HEK293 (cell line): ENCODE measurements at regions not wholly inside any gene's neighbourhood (a gene's known extent, or its start where the extent isn't known, plus 50 kb on each side); places are given as distances from the start of the nearest gene placed in this dataset.

Experiments used
- CTCF ChIA-PET: fragments of 350-600 bp; formaldehyde crosslinking; extraction: SDS; loops from one replicate; lab custom pipeline; 2021; ENCODE audit warnings: antibody characterized with exemption; lab: Yijun Ruan, JAX
- POLR2A ChIA-PET: fragments of 300-600 bp; formaldehyde crosslinking; extraction: SDS; loops from one replicate; lab custom pipeline; 2020; ENCODE audit warnings: antibody characterized with exemption, inconsistent platforms; lab: Yijun Ruan, JAX
- H3K27ac ChIP-seq: fragments of 200-500 bp; sonication (Bioruptor generic); 2 replicates; pipeline ENCODE4 v1.5.1; 2014; ENCODE audit warnings: low read depth, low read length, control low read depth, inconsistent platforms; ENCODE audit errors: extremely low read depth
- H3K36me3 ChIP-seq, 2 experiments: fragments of 200-500 bp in 1 of 2; sonication (Bioruptor generic) in 1 of 2; 1 replicate in 1 of 2; 2 replicates in 1 of 2; pipeline ENCODE4 v1.5.1; 2014 to 2017; ENCODE audit warnings: inconsistent platforms in 2 of 2, low read length in 2 of 2; ENCODE audit not compliant: control insufficient read depth in 2 of 2, insufficient read depth in 1 of 2
- H3K4me1 ChIP-seq: fragments of 200-500 bp; sonication (Bioruptor generic); 2 replicates; pipeline ENCODE4 v1.5.1; 2014; ENCODE audit warnings: mild to moderate bottlenecking, low read length, inconsistent platforms; ENCODE audit not compliant: control insufficient read depth, insufficient read depth
- H3K4me3 ChIP-seq: 2 replicates; pipeline ENCODE4 v1.5.1; 2011; ENCODE audit warnings: low read depth, mild to moderate bottlenecking, control low read depth, low read length, moderate library complexity
- H3K9me3 ChIP-seq: fragments of 200-500 bp; sonication (Bioruptor generic); 2 replicates; pipeline ENCODE4 v1.5.1; 2014; ENCODE audit warnings: low read depth, low read length, inconsistent platforms; ENCODE audit not compliant: control insufficient read depth, insufficient read depth
- GLIS2 ChIP-seq: fragments of 450-650 bp; formaldehyde crosslinking; IDR thresholded peaks from 2 replicates; pipeline ENCODE4 v1.5.1; 2016; ENCODE audit warnings: missing biosample characterization, missing genetic modification characterization
- KLF10 ChIP-seq: fragments of 450-650 bp; IDR thresholded peaks from 2 replicates; pipeline ENCODE4 v1.5.1; 2018; ENCODE audit warnings: missing biosample characterization, mild to moderate bottlenecking, missing genetic modification characterization
- KLF9 ChIP-seq: fragments of 450-650 bp; formaldehyde crosslinking; IDR thresholded peaks from 2 replicates; pipeline ENCODE4 v1.5.1; 2016; ENCODE audit warnings: missing biosample characterization, missing genetic modification characterization, low read depth
- SETDB1 ChIP-seq: IDR thresholded peaks from one replicate; pipeline ENCODE4 v1.6.1; 2017; ENCODE audit warnings: mild to moderate bottlenecking, low read length, moderate library complexity, mixed read lengths; ENCODE audit not compliant: insufficient read length
- WT1 ChIP-seq: fragments of 450-650 bp; formaldehyde crosslinking; IDR thresholded peaks from 2 replicates; pipeline ENCODE4 v1.5.1; 2016; ENCODE audit warnings: missing biosample characterization, missing genetic modification characterization
- ZNF112 ChIP-seq: fragments of 450-650 bp; formaldehyde crosslinking; IDR thresholded peaks from 2 replicates; pipeline ENCODE4 v1.5.0; 2017; ENCODE audit warnings: missing biosample characterization, missing genetic modification characterization
- ZNF114 ChIP-seq: fragments of 450-650 bp; formaldehyde crosslinking; IDR thresholded peaks from 2 replicates; pipeline ENCODE4 v1.5.0; 2017; ENCODE audit warnings: missing biosample characterization, missing genetic modification characterization
- ZNF138 ChIP-seq: fragments of 450-650 bp; formaldehyde crosslinking; IDR thresholded peaks from 2 replicates; pipeline ENCODE4 v1.5.1; 2016; ENCODE audit warnings: missing biosample characterization, missing genetic modification characterization, borderline replicate concordance
- ZNF184 ChIP-seq: fragments of 450-650 bp; IDR thresholded peaks from 2 replicates; pipeline ENCODE4 v1.5.1; 2018; ENCODE audit warnings: missing biosample characterization, mild to moderate bottlenecking, missing genetic modification characterization
- ZNF2 ChIP-seq: fragments of 450-650 bp; formaldehyde crosslinking; IDR thresholded peaks from 2 replicates; pipeline ENCODE4 v1.5.1; 2016; ENCODE audit warnings: missing biosample characterization, missing genetic modification characterization
- ZNF433 ChIP-seq: fragments of 450-650 bp; formaldehyde crosslinking; IDR thresholded peaks from 2 replicates; pipeline ENCODE4 v1.5.1; 2016; ENCODE audit warnings: missing biosample characterization, missing genetic modification characterization, low read depth
- ZNF48 ChIP-seq: fragments of 450-650 bp; formaldehyde crosslinking; IDR thresholded peaks from 2 replicates; pipeline ENCODE4 v1.5.1; 2016; ENCODE audit warnings: missing biosample characterization, missing genetic modification characterization
- ZNF510 ChIP-seq: fragments of 450-650 bp; formaldehyde crosslinking; IDR thresholded peaks from 2 replicates; pipeline ENCODE4 v1.5.1; 2018; ENCODE audit warnings: mild to moderate bottlenecking, missing genetic modification characterization, missing biosample characterization; ENCODE audit not compliant: insufficient replicate concordance
- ZNF514 ChIP-seq: fragments of 450-650 bp; formaldehyde crosslinking; IDR thresholded peaks from 2 replicates; pipeline ENCODE4 v1.5.1; 2016; ENCODE audit warnings: missing biosample characterization, missing genetic modification characterization
- ZNF561 ChIP-seq: fragments of 450-650 bp; IDR thresholded peaks from 2 replicates; pipeline ENCODE4 v1.5.1; 2018; ENCODE audit warnings: missing biosample characterization, missing genetic modification characterization, borderline replicate concordance
- ZNF571 ChIP-seq: fragments of 450-650 bp; formaldehyde crosslinking; IDR thresholded peaks from 2 replicates; pipeline ENCODE4 v1.5.0; 2017; ENCODE audit warnings: missing biosample characterization, missing genetic modification characterization
- ZNF660 ChIP-seq: fragments of 450-650 bp; IDR thresholded peaks from 2 replicates; pipeline ENCODE4 v1.5.1; 2018; ENCODE audit warnings: missing biosample characterization, mild to moderate bottlenecking, missing genetic modification characterization
- ZNF701 ChIP-seq: fragments of 450-650 bp; formaldehyde crosslinking; IDR thresholded peaks from 2 replicates; pipeline ENCODE4 v1.5.1; 2016; ENCODE audit warnings: missing biosample characterization, missing genetic modification characterization
- ZNF707 ChIP-seq: fragments of 450-650 bp; formaldehyde crosslinking; IDR thresholded peaks from 2 replicates; pipeline ENCODE4 v1.5.1; 2016; ENCODE audit warnings: missing biosample characterization, missing genetic modification characterization
- ZNF791 ChIP-seq: fragments of 450-650 bp; formaldehyde crosslinking; IDR thresholded peaks from 2 replicates; pipeline ENCODE4 v1.5.1; 2016; ENCODE audit warnings: missing biosample characterization, missing genetic modification characterization
- TF ChIP-seq, protein P1 (sequence below): fragments of 450-650 bp; formaldehyde crosslinking; IDR thresholded peaks from 2 replicates; pipeline ENCODE4 v1.5.1; 2016; ENCODE audit warnings: missing biosample characterization, missing genetic modification characterization
- TF ChIP-seq, protein P2 (sequence below): fragments of 450-650 bp; formaldehyde crosslinking; IDR thresholded peaks from 2 replicates; pipeline ENCODE4 v1.5.1; 2017; ENCODE audit warnings: missing biosample characterization, missing genetic modification characterization
- TF ChIP-seq, protein P3 (sequence below): fragments of 450-650 bp; formaldehyde crosslinking; IDR thresholded peaks from 2 replicates; pipeline ENCODE4 v1.5.1; 2016; ENCODE audit warnings: missing biosample characterization, missing genetic modification characterization, borderline replicate concordance
- TF ChIP-seq, protein P4 (sequence below): fragments of 450-650 bp; formaldehyde crosslinking; IDR thresholded peaks from 2 replicates; pipeline ENCODE4 v1.5.1; 2016; ENCODE audit warnings: missing biosample characterization, missing genetic modification characterization, low read depth
- TF ChIP-seq, protein P5 (sequence below): fragments of 450-650 bp; formaldehyde crosslinking; IDR thresholded peaks from 2 replicates; pipeline ENCODE4 v1.5.1; 2016; ENCODE audit warnings: missing biosample characterization, missing genetic modification characterization, low read depth

DNA sequence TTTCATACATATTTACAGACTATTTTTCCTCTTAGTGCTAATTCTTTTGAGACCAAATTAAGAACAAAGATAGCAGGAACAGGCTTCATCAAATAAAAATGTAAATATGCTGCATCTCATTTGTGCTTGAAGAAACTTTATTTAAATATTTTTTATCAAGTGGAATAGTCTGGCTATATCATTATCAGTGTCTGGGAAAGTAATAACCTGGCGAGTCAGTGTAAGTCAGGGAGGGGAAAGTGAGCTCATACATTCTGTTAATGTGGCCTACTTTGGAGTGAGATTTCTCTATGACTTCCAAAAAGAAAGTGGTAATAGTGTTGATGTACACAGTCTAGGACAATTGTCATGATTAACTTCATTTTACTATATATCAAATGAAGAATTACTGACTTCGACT, 1045.1 kb downstream of the ADGRL2 start (continued):
- no peak for TF ChIP-seq SETDB1
- TF ChIP-seq ZNF707 (tag by site-specific recombination): no peak
- TF ChIP-seq, all 188 proteins: peak for 0

DNA sequence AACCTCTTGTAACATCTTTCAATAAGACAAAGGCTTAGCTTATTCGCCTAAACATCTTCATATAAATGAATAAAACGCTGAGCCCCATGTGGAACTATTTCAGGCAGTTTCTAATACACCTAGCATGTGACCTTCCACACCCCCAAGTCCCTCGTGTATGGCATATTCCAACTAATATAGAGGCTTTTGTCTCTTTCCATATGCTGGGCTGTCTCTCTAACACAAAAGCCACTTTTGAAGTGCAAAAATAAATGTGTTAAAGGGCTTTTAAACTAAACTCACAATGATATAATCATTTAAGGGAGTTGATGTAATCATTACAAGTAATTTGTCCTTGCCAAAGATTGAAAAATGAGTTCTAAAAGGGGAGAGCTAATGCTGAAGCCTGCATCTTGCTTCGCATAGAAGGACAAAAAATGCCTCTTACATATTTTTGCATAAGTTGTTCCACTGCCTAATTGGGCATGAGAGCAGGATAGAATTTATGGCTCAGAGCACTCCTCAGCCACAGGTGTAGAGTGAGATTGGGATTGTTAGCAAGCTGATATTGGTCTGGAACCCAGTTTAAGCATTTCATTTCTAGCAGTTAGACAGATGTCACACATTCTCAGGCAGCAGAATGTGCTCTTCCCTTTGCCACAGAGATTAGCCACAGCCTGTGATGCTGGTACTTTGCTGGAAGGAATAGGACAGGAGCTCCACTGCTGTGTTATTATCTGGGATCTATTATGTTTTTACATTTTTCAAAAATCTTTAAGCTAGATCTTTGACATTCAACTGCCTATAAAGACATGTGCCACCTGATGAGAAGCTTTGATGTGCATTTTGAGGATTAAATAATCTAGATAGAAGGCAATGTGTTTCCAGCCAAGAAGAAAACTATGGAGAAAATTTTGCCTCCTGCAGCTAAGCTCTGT, 1044.4 kb downstream of the ADGRL2 start:
- no peaks in the 10 kb centered on the region for H3K36me3 ChIP-seq
- TF ChIP-seq, protein P1, sequence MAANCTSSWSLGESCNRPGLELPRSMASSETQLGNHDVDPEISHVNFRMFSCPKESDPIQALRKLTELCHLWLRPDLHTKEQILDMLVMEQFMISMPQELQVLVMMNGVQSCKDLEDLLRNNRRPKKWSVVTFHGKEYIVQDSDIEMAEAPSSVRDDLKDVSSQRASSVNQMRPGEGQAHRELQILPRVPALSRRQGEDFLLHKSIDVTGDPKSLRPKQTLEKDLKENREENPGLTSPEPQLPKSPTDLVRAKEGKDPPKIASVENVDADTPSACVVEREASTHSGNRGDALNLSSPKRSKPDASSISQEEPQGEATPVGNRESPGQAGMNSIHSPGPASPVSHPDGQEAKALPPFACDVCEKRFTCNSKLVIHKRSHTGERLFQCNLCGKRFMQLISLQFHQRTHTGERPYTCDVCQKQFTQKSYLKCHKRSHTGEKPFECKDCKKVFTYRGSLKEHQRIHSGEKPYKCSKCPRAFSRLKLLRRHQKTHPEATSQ (tag by site-specific recombination): no peak
- no peak for TF ChIP-seq ZNF2
- TF ChIP-seq ZNF48 (tag by site-specific recombination): no peak
- TF ChIP-seq ZNF561 (tag by site-specific recombination): no peak
- TF ChIP-seq ZNF184 (tag by site-specific recombination): no peak
- TF ChIP-seq ZNF660 (tag by site-specific recombination): no peak
- no peak for TF ChIP-seq KLF10 (tag by site-specific recombination)
- no peak for TF ChIP-seq ZNF571 (tag by site-specific recombination)
- TF ChIP-seq ZNF791: no peak
- TF ChIP-seq ZNF514 (tag by site-specific recombination): no peak
- no peak for TF ChIP-seq ZNF510 (tag by site-specific recombination)
- no peak overlapping the region for H3K27ac ChIP-seq
- H3K4me1 ChIP-seq: no peaks in the 10 kb centered on the region
- H3K9me3 ChIP-seq: no peaks in the 10 kb centered on the region
- POLR2A ChIA-PET: no interaction called here
- no peak overlapping the region for H3K4me3 ChIP-seq
- CTCF ChIA-PET: interaction anchor here (1.1 kb wide), 1 partner anchor 8 kb away, joined by 7 read pairs; no protein-coding TSS in a partner anchor

DNA sequence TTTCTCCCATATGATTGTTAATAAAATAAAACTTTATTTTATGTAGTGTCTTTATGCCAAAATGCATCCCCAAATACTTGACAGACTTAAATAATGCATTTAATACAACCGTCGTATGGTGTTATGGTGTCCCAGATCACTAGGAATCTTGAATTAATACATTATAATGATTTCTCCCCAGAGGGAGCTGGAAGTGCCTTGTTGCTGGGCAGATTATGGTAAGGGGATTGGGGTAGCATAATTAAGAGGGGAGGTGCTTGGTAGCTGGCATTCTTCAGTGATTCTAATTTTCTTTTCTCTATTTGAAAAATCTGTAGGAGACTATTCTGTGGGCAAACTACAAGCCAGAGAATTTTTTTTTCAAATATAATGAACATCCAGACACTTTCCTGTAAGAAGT, 1043.7 kb downstream of the ADGRL2 start:
- ChIA-PET CTCF (interaction anchor here (1.1 kb wide), 1 partner anchor 9 kb away, joined by 7 read pairs; no protein-coding TSS in a partner anchor), POLR2A (interaction anchor here (0.5 kb wide), 1 partner anchor 252 kb away, joined by 4 read pairs; no protein-coding TSS in a partner anchor)
- Histone ChIP-seq H3K9me3 (no peaks in the 10 kb centered on the region), H3K27ac (no peak overlapping the region), H3K36me3 (no peaks in the 10 kb centered on the region), H3K4me1 (no peaks in the 10 kb centered on the region), H3K4me3 (no peak overlapping the region)
- TF ChIP-seq, protein P2, sequence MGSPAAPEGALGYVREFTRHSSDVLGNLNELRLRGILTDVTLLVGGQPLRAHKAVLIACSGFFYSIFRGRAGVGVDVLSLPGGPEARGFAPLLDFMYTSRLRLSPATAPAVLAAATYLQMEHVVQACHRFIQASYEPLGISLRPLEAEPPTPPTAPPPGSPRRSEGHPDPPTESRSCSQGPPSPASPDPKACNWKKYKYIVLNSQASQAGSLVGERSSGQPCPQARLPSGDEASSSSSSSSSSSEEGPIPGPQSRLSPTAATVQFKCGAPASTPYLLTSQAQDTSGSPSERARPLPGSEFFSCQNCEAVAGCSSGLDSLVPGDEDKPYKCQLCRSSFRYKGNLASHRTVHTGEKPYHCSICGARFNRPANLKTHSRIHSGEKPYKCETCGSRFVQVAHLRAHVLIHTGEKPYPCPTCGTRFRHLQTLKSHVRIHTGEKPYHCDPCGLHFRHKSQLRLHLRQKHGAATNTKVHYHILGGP (tag by site-specific recombination): no peak
- TF ChIP-seq ZNF112 (tag by site-specific recombination) (no peak), KLF9 (no peak), GLIS2 (tag by site-specific recombination) (no peak), ZNF138 (tag by site-specific recombination) (no peak), ZNF184 (tag by site-specific recombination) (no peak), WT1 (tag by site-specific recombination) (no peak), ZNF433 (tag by site-specific recombination) (no peak), ZNF114 (no peak), ZNF701 (no peak)
- TF ChIP-seq, protein P3, sequence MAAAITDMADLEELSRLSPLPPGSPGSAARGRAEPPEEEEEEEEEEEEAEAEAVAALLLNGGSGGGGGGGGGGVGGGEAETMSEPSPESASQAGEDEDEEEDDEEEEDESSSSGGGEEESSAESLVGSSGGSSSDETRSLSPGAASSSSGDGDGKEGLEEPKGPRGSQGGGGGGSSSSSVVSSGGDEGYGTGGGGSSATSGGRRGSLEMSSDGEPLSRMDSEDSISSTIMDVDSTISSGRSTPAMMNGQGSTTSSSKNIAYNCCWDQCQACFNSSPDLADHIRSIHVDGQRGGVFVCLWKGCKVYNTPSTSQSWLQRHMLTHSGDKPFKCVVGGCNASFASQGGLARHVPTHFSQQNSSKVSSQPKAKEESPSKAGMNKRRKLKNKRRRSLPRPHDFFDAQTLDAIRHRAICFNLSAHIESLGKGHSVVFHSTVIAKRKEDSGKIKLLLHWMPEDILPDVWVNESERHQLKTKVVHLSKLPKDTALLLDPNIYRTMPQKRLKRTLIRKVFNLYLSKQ (tag by site-specific recombination): no peak
- TF ChIP-seq, protein P4, sequence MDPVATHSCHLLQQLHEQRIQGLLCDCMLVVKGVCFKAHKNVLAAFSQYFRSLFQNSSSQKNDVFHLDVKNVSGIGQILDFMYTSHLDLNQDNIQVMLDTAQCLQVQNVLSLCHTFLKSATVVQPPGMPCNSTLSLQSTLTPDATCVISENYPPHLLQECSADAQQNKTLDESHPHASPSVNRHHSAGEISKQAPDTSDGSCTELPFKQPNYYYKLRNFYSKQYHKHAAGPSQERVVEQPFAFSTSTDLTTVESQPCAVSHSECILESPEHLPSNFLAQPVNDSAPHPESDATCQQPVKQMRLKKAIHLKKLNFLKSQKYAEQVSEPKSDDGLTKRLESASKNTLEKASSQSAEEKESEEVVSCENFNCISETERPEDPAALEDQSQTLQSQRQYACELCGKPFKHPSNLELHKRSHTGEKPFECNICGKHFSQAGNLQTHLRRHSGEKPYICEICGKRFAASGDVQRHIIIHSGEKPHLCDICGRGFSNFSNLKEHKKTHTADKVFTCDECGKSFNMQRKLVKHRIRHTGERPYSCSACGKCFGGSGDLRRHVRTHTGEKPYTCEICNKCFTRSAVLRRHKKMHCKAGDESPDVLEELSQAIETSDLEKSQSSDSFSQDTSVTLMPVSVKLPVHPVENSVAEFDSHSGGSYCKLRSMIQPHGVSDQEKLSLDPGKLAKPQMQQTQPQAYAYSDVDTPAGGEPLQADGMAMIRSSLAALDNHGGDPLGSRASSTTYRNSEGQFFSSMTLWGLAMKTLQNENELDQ (tag by site-specific recombination): no peak
- TF ChIP-seq, protein P5, sequence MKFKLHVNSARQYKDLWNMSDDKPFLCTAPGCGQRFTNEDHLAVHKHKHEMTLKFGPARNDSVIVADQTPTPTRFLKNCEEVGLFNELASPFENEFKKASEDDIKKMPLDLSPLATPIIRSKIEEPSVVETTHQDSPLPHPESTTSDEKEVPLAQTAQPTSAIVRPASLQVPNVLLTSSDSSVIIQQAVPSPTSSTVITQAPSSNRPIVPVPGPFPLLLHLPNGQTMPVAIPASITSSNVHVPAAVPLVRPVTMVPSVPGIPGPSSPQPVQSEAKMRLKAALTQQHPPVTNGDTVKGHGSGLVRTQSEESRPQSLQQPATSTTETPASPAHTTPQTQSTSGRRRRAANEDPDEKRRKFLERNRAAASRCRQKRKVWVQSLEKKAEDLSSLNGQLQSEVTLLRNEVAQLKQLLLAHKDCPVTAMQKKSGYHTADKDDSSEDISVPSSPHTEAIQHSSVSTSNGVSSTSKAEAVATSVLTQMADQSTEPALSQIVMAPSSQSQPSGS: no peak
